OCI-LY7 (cell line): ENCODE measurements at regions not wholly inside any gene's neighbourhood (a gene's known extent, or its start where the extent isn't known, plus 50 kb on each side); places are given as distances from the start of the nearest gene placed in this dataset.

Experiments used
- BruUV-seq: library from RNA; stranded (reverse); fragments of 400-500 nt; replicated peaks from 2 replicates; lab custom pipeline; 2021; lab: Mats Ljungman, UMichigan
- CTCF ChIA-PET: fragments of 300-600 bp; sonication (Branson Sonifier 250); formaldehyde crosslinking; loops from one replicate; lab custom pipeline; 2022; ENCODE audit warnings: antibody characterized with exemption; ENCODE audit not compliant: unreplicated experiment; lab: Charles Lee
- POLR2A ChIA-PET: fragments of 300-600 bp; sonication (Branson Sonifier 250); formaldehyde crosslinking; loops from one replicate; lab custom pipeline; 2022; ENCODE audit warnings: antibody characterized with exemption; lab: Charles Lee
- DNase-seq: peaks from one replicate; pipeline ENCODE4 v3.0.0-alpha.2; 2015; ENCODE audit warnings: low spot score
- H2AFZ ChIP-seq: fragments of 200-600 bp; sonication (generic), shearing (Covaris generic); 2 replicates; pipeline ENCODE4 v1.6.1; 2014; ENCODE audit warnings: mild to moderate bottlenecking, antibody characterized with exemption, low read length, moderate library complexity
- H3K27ac ChIP-seq: fragments of 200-600 bp; sonication (generic); 2 replicates; pipeline ENCODE4 v1.5.1; 2014; ENCODE audit warnings: mixed run types, low read depth, mild to moderate bottlenecking, moderate library complexity, low read length, inconsistent platforms; ENCODE audit not compliant: poor library complexity, severe bottlenecking
- H3K36me3 ChIP-seq: fragments of 200-600 bp; sonication (generic); 2 replicates; pipeline ENCODE4 v1.6.1; 2014; ENCODE audit warnings: mild to moderate bottlenecking, antibody characterized with exemption, low read length, moderate library complexity, mixed read lengths; ENCODE audit not compliant: insufficient read depth
- H3K4me1 ChIP-seq: fragments of 200-600 bp; sonication (generic); 2 replicates; pipeline ENCODE4 v1.5.1; 2014; ENCODE audit warnings: mild to moderate bottlenecking, low read length; ENCODE audit not compliant: insufficient read depth, poor library complexity, severe bottlenecking
- H3K4me2 ChIP-seq: fragments of 200-600 bp; sonication (generic); 2 replicates; pipeline ENCODE4 v1.6.1; 2014; ENCODE audit warnings: mild to moderate bottlenecking, low read length
- H3K4me3 ChIP-seq: fragments of 200-600 bp; sonication (generic); 2 replicates; pipeline ENCODE4 v1.5.1; 2014; ENCODE audit warnings: mild to moderate bottlenecking, low read depth, low read length; ENCODE audit not compliant: poor library complexity, severe bottlenecking
- H3K79me2 ChIP-seq: fragments of 200-600 bp; sonication (generic); 2 replicates; pipeline ENCODE4 v1.6.1; 2016; ENCODE audit warnings: low read depth, mild to moderate bottlenecking, low read length, moderate library complexity, mixed read lengths; ENCODE audit not compliant: insufficient read depth
- H3K9me2 ChIP-seq: fragments of 200-600 bp; sonication (generic); 2 replicates; pipeline ENCODE4 v1.6.1; 2016; ENCODE audit warnings: mild to moderate bottlenecking, low read length, mixed read lengths; ENCODE audit not compliant: insufficient read depth
- H3K9me3 ChIP-seq: fragments of 200-600 bp; sonication (generic); 2 replicates; pipeline ENCODE4 v1.6.1; 2014; ENCODE audit warnings: mild to moderate bottlenecking, mixed run types, low read length, mixed read lengths
- H4K20me1 ChIP-seq: fragments of 200-600 bp; sonication (generic); 2 replicates; pipeline ENCODE4 v1.6.1; 2014; ENCODE audit warnings: mild to moderate bottlenecking, antibody characterized with exemption, low read length, moderate library complexity, mixed read lengths; ENCODE audit not compliant: insufficient read depth
- CTCF ChIP-seq: fragments of 200-600 bp; sonication (generic); conservative IDR thresholded peaks from 2 replicates; pipeline ENCODE4 v1.5.1; 2014; ENCODE audit warnings: mild to moderate bottlenecking, antibody characterized with exemption, low read length, moderate library complexity, mixed read lengths
- EZH2phosphoT487 ChIP-seq: fragments of 200-600 bp; sonication (generic); IDR thresholded peaks from 2 replicates; pipeline ENCODE4 v1.6.1; 2018; ENCODE audit warnings: low read depth, borderline replicate concordance, mild to moderate bottlenecking, mixed run types, antibody characterized with exemption, low read length, moderate library complexity, mixed read lengths
- intact Hi-C: fragments of 100-400 bp; cut with micrococcal nuclease; formaldehyde crosslinking; loops from one replicate; pipeline ENCODE4 v1.10.0; 2022; ENCODE audit not compliant: unreplicated experiment

GRCh38 chr14:61190341-61190740 lies 90.8 kb downstream of the TMEM30B start:
- Histone ChIP-seq H3K79me2 (no peaks in the 10 kb centered on the region), H3K36me3 (no peaks in the 10 kb centered on the region), H2AFZ (no peak overlapping the region), H3K4me1 (no peaks in the 10 kb centered on the region), H3K4me2 (no peak overlapping the region), H3K27ac (no peak overlapping the region), H4K20me1 (no peaks in the 10 kb centered on the region), H3K9me3 (no peaks in the 10 kb centered on the region), H3K4me3 (no peak overlapping the region), H3K9me2 (no peaks in the 10 kb centered on the region)
- POLR2A ChIA-PET = no interaction called here
- BruUV-seq = no TSS peak
- CTCF ChIA-PET = no interaction called here
- intact Hi-C loops = no loop called here
- DNase-seq = no peak
- TF ChIP-seq CTCF (no peak), EZH2phosphoT487 (no peak)

GRCh38 chr14:61188978-61189808 lies 91.9 kb downstream of the TMEM30B start:
- no peak overlapping the region for H3K4me2 ChIP-seq
- no peaks in the 10 kb centered on the region for H3K9me2 ChIP-seq
- H3K79me2 ChIP-seq = no peaks in the 10 kb centered on the region
- POLR2A ChIA-PET = interaction anchor here (0.5 kb wide), 1 partner anchor 135 kb away, joined by 4 read pairs; no protein-coding TSS in a partner anchor
- no peaks in the 10 kb centered on the region for H3K36me3 ChIP-seq
- TF ChIP-seq CTCF = no peak
- no peak for TF ChIP-seq EZH2phosphoT487
- no peak overlapping the region for H2AFZ ChIP-seq
- no peak overlapping the region for H3K27ac ChIP-seq
- no peak overlapping the region for H3K4me3 ChIP-seq
- H3K4me1 ChIP-seq = no peaks in the 10 kb centered on the region
- intact Hi-C loops = no loop called here
- CTCF ChIA-PET = no interaction called here
- H3K9me3 ChIP-seq = no peaks in the 10 kb centered on the region
- BruUV-seq = no TSS peak
- DNase-seq = no peak
- no peaks in the 10 kb centered on the region for H4K20me1 ChIP-seq

- CTCF ChIA-PET = no interaction called here
- TF ChIP-seq EZH2phosphoT487 = no peak
- no peak for TF ChIP-seq CTCF
- intact Hi-C loops = no loop called here
Observed at GRCh38 chr14:61188196-61188595, 92.9 kb downstream of the TMEM30B start.

More at GRCh38 chr14:61188196-61188595, 92.9 kb downstream of the TMEM30B start:
- Histone ChIP-seq H3K27ac (no peak overlapping the region), H3K4me2 (no peak overlapping the region), H3K4me1 (no peaks in the 10 kb centered on the region), H3K36me3 (no peaks in the 10 kb centered on the region), H3K79me2 (no peaks in the 10 kb centered on the region), H4K20me1 (no peaks in the 10 kb centered on the region), H3K9me3 (no peaks in the 10 kb centered on the region), H2AFZ (no peak overlapping the region), H3K9me2 (no peaks in the 10 kb centered on the region), H3K4me3 (no peak overlapping the region)
- no TSS peak for BruUV-seq
- POLR2A ChIA-PET = no interaction called here
- no peak for DNase-seq
